Activated naive CD8-positive, alpha-beta T cell treated with anti-CD3 and anti-CD28 coated beads, Interleukin-2, amount 50 U/mL, for 16 hours (primary cell): ENCODE measurements at regions not wholly inside any gene's neighbourhood (a gene's known extent, or its start where the extent isn't known, plus 50 kb on each side); places are given as distances from the start of the nearest gene placed in this dataset.

ENCODE experiments used
- DNase-seq: peaks from one replicate; pipeline ENCODE4 v3.0.0-alpha.2; 2020; ENCODE audit warnings: low read depth, low spot score

DNA sequence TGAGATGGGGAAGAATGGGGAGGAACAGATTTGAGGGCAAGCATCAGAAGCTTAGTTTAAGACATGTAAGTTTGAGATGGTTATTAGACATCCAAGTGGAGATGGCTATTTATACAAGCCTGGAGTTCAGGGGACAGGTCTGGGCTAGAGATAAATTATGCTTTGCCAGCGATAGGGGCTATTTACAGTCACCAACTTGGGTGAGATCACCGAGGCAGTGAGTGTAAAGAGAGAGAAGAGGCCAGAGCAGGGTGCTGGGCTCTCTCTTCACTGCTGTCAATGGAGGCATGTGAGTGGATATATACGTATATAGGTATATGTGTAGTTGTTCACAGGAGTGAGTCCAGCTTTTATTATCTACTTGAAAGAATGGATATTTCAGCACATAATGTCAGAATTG is 81.0 kb downstream of the QPCT start:
- DNase-seq: no peak

DNA sequence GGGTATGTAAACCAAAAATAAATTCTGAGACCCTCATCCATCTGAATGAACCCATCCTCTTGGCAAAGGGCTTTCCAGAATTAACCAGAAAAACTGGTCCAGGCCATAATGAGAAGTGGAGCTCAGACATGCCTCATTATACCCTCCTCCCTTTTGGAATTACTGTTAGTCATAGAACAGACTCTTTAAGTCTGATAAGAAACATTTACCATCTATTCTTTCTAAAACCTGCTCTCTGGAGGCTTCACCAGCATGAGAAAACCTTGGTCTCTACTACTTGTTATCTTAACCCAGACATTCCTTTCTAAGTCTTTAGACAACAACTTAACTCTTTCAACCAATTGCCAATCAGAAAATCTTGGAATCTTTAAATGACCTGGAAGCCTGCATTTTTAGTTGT is 82.8 kb downstream of the QPCT start:
- no peak for DNase-seq

DNA sequence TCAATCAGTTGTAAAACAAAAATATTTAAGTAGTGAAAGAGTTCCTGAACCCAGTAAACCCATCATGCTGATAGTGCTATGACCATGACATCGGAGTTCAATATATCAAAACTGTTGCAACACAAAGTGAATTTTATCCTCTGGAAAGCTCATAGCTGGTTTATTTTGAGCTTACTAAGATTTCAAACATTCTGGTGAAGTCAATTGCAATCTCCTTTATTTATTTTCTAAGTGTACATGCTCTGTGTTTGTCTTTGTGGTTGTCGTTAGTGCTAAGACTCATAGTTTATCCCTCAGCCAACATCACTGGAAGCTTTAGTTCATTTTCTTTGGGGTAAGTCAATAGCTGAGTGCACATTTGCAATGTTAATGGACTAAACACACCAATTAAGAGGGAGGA is 91.9 kb downstream of the QPCT start:
- no peak for DNase-seq

DNA sequence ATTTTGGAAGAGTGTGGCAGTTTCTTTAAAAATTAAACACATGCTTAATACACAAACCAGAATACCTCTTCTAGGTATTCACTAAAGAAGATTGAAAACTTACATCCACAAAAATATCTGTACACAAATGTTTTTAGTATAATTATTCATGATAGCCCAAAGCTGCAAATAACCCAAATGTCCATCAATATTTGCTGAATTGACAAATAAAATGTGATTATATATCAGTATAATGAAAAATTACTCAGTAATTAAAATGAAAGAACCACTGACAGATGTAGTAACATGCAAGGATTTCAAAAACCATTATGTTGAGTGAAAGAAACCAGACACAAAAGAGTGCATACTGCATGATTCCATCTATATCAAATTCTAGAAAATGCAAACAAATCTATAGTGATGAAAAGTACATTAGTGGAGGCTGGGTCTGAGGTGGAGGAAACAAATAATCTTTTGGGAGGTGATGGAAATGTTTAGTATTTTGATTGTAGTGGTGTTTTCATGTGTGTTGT is 94.8 kb downstream of the QPCT start:
- DNase-seq: no peak

DNA sequence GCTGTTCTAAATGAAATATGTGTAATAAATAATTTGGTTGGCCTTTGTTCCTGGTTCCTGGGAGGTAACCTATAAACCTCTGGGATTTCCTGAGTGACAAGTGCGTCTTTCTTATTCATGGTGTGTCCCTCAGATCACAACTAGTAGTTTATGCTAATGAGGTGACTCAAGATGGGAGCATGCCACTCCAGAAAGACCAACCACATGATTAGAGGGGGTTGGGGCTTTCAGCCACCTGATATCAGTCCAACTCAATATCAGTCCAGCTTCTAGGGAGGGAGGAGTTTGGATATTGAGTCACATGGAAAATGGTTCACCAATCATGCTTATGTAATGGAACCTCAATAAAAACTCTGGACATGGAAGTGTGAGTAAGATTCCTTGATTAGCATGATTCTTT is 96.6 kb downstream of the QPCT start:
- DNase-seq: no peak

DNA sequence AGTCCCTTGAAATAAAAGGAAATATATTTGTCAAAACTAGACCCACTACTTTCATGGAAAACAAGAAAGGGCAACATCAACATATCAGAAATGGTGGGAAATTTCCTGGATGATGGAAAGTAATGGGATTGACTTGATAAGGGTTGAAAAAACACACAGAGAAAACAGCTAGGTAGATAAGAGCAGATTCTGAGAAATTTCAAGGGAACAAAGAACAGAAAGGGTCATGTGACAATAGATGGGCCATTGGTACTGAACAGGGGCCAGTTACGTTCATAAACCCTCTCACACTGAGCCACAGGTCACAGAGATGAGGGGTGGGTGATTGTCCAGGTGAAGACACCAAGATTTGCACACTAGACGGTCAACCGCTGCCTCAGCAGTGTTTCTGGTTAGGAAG is 98.7 kb downstream of the QPCT start:
- DNase-seq: no peak

DNA sequence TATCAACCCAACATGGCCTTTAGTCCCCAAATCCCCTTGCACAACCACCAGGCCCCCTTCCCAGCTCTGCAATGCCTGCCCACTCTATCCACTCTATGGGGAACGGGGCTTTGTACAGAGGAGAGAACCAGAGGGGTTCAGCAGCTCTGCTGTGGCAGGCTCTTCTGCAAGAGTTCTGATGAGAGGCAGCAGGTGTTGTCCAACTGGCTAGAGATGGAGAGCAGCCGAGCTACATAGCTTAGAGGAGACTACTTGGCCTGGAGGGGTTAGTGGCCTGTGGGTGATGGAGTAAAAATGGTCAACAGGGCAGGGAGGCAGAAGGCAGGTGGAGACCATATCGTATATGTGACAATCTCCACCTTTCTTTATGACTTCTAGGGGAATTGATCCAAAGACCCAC is 103.0 kb downstream of the QPCT start:
- DNase-seq: no peak

DNA sequence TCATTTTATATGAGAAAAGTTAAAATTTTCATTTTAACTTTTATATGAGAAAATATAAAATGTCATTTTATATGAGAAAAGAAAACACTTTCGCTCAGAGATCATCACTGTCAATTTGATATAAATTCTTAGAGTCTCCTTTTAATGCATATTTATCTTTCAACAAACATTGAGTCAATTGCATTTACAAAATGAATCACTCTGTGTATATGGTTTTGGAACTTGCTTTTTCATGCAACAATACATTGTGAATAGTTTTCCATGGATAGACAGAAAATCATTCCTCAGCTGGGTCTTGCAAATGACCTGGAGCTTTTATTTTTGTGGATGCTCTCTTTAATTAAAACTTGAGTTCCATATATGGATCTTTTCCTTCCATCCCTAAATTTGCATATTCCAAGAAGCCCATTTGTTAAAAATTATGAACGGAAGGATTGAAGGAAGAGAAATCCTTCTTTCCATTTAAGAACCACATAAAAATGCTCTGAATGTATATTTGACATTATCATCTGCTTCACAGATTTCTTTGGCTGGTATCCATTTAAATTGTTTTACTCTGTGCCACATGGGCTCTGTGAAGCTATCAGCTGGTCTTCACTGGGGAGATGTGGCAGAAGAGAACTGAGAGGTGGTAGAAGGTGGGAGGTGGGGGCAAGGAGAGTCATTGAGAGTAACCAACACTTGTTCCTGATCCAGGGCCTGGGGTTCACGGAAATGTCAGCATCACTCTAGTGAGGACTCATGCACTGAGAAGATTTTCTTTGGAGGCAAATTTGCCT is 104.1 kb downstream of the QPCT start:
- no peak for DNase-seq

DNA sequence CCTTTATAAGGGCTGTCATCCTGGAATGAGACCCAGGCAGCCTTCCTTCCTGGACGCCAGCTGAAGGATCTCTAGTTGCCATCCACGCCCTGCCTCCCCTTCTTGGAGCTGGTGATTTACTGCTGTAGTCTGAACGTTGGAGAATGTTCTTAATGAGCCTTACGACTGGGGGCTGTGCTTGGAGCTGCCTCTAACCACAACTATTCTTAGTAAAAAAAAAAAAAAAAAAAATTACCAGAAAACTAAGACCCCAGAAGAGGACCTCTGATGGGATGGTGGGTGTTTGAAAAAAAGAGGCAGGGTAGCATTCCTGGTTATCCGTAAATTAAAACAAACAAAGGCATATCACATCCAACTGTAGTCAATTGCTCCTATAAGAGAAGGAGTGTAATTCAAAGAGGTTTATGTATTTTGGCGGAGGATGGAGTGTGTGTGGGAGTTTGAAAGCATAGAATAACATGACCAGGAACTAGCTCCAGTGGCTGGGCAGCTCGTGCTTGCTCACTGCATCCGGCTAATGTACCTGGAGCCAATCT is 105.4 kb downstream of the QPCT start:
- no peak for DNase-seq

DNA sequence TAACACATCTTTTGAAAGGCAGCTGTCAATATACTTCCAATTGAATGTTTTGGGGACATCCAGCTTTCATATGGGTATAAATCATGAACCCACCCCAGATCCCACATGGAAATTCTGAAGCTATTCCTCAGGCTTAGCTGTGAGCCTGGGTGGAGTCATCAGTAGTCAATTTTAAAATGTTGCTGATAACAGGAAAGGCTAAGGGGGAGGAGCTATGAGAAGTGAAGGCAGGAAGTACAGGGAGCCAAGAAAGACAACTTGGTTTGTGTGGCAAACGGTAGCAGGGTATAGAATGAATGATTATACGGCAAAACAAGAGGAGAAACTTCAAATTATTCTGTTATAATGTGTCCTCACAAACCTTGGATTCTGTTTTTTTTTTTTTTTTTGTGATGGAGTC is 108.6 kb downstream of the QPCT start:
- DNase-seq: no peak

DNA sequence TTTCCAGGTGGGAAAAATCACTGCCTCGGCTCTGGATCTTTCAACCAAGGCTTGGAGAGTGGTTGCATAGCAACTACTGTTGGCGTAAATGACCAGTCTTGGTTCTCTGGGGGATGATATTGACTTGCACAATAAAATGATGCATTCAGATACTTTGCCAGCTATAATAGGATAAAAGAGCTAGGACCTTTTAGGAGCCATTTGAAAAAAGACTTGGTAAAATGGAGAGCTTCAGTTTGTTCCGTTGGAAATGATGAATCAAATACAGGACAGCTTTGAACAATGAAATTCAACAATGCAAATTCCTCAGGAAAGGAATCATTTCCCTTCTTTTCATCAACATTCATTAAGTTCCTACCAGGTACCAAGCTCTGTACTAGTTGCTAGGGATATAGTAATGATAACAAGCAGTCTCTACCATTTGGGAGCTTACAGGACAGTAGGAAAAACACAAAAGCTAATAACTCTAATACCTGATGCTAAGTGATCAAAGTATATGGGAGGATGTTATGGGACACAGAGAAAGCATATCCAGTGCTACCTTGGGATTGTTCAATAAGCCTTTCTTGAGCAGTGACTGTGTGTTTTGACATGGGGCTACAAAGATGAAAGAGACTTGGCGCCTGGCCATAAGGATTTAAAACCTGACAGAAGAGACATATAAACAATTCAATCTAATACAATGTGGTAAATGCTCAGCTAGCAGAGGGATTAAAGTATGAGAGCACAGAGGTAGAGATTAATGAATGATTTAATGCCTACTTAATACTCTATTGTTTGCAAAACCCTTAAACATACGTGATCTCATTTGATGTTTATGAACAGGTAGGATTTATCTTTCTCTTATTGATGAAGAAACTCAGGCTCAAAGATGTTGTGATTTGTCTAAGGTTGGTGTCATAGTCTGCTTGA is 110.7 kb downstream of the QPCT start:
- DNase-seq: no peak

DNA sequence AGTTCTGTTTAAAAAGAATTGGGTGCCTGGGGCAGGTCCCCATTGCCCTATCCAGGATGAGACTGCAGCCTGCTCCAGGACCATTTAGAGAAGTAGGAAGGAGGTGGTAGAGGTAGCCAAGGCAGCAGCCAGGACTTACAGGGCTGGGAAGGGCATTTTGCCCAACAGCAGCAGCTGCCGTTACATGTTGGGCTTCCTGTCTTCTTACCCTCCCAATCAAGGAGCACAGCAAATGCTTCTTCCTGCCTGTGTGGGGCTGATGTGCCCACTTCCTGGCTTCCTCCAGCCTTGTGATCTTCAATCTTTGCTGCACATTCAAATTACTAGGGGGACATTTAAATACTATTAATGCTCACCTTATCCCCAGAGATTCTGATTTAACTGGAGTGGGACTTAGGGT is 112.0 kb downstream of the QPCT start:
- DNase-seq: no peak

DNA sequence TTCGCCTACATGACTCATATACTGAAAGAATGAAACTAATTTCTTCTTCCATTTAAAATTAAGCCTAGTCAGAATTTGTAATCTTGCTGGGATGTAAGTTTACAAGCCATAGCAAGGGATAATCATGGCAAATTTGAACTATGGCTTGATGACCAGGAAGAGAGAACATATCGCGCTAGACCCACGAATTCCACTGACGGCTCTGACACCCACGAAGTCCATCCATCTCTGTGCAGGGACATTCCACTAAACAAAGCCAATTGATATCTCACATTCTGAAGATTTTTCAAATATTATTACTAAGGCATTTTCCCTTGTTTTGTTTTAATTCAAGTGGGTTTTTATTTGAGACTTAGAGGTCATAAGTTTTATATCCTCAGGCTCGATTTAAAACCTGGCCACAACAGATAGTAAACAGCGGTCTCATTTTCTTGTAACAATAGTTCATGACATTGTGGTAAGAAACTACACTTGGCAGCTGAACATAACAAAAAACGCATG is 113.0 kb downstream of the QPCT start:
- no peak for DNase-seq

DNA sequence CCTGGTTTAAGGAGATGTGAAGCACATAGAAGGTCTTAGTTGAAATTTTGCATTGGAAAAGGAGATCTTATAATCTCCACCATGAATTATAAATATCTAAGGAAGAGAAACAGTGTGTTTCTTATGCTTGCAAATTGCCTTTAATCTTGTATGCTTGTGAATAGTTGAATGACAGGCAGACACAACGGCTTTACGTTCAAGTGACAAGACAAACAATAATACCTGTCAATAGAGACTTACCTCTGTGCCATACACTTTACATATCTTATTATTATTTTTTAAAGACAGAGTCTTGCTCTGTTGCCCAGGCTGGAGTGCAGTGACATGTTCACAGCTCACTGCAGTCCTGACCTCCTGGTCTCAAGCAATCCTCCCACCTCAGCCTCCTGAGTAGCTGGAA is 113.7 kb downstream of the QPCT start:
- no peak for DNase-seq

DNA sequence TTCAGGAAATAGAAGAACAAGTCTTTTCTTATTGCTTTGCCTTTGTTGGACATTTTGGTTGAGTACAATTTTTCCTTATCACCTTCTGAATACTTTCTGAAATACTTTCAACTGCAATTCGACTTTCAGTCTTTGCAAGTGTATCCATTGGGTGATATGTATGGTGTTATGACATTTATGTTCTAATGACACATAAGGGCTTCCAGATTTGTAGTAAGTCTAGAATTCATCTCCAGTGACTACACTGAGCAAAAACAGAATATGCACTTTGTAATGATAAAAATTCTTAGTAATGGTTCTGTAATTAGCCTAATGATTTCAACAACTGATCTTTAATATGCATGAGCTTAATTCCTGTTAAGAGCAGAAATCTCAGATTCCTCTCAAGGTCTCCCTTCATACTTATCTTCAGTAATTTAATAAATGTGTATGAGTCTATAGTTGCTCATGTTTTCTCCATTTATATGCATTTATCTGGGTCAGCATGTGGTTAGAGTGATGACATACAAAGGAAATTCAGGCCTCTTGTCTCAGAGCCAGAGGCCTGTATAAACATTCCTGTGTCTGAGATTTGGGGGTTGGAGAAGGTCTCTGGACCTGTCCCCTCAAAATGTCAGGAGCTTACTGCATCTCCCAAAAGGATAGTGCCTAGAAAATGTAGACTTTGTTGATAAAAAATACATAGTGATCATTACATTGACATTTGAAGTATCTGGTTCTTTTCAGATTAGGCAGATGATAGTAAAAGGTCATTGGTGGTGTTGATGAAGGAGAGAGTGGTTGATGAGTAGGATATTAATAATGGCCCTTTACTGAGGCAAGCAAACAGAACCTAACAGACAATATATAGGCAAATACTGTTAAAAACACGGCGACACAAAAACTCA is 114.9 kb downstream of the QPCT start:
- DNase-seq: no peak

DNA sequence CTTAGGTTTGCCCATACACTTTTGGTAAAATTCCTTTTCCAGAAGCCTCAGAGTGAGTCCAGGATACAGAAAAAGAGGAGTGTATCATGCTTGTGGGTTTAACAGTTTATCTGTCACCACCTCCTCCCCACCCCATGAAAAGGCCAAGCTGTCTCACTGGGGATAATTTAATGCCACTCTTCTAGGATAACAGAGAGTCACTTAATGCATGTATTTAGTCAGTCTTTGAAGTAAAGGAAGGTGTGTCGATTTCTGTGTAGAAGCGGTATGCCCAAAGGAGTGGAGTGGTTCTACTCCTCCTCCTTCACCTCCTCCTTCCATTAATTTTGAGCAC is 116.4 kb downstream of the QPCT start:
- DNase-seq: no peak

DNA sequence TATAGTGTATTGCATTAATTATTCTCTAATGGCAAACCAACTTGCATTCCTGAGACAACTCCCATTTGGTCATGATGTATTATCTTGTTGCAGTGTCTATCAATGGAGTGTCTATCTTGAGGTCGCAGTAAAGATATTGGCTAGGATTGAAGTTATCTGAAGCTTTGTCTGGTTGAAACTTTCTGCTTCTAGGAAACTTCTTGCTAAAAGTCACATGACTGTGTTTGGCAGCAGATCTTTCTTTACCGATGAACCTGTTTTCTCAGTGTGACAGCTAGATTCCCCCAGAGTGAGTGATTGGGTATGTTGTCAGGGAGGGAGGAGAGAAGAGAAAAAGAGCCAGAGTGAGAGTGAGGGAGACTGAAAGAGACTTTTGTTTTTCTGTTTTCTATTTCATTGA is 119.6 kb downstream of the QPCT start:
- no peak for DNase-seq

DNA sequence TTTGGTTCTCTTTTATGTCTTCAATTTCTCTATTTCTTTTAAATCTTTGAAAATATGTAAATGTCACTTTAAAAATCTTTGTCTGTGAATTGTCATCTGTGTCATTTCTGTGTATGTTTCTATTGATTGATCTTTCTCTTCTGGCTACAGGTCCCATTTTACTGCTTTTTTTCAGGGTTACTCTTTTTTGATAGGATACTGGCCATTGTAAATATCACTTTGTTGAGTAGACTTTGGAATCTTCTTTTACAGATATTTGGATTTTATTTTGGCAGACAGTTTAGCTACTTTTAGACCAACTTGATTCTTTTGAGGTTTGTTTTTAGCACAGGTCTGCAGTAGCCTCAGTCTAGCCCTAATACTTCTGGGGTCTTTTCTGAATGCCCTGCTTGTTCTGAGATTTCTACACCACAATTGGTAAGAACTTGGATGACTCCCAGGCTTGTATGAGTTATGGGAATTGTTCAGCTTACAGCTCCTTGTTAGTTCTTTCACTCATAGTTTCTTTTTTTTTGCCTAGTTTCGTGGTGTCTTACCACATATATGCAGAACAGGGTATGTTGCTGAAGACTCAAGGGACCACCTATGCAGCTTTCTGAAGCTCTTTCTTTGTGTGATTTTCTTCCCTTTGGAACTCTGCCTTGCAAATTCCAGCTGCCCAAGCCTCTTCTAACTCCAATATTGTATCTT is 122.2 kb downstream of the QPCT start:
- no peak for DNase-seq

DNA sequence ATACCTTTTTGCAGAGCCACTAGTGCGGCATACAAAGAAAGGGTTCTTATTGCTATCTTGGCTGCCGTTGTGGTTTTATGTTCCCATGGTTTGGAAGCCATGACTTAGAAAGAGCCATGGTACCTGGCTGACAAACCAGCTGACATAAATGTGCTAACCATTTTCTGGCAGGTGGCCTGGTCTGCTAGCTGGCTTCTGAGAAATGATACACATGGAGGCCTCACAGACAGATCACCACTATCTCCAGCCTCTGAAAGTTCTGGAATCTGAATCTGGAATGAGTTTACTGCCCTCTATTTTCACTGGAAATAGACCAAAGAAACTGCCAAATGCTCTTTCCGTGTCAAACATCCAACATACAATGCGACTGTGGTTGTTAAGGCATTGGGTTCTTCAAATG is 123.7 kb downstream of the QPCT start:
- no peak for DNase-seq

DNA sequence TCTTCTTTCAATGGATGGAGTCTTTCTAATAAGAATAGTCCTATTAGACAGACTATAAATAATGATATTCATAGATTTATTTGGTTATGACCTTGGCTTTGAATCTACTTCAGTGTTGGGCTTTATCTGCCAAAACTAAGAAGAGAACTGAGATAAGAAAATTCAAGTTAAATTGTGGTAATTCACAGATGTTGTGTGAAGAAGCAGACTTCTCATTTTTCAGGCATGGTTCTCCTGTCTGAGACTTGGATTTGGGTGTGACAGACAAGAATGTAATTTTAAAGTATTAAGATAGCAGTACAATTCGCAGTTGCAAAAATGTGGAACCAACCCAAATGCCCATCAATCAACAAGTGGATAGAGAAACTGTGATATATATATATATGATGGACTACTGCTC is 124.7 kb downstream of the QPCT start:
- DNase-seq: no peak

DNA sequence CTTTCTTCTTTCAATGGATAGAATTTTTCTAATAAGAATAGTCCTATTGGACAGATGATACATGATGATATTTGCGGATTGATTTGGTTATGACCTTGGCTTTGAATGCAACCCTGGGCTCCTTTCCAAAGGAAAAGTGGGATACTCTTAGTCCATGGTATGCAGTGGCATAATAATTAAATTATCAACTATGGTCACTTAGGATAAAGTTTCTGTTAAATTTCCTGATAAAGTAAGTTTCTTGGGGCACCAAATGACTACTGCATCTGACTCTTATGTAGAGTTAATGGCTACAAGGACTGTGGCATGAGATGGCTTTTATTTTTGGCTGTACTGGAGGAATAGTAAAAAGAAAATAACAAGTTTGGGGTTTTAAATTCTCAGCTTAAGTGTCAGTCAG is 126.7 kb downstream of the QPCT start:
- no peak for DNase-seq
